Erythroblast (primary cell): ENCODE measurements at regions not wholly inside any gene's neighbourhood (a gene's known extent, or its start where the extent isn't known, plus 50 kb on each side); places are given as distances from the start of the nearest gene placed in this dataset.
A peak's percentile ranks its signal among the peaks of the same experiment; 100 is the strongest.
"Not testable (repeated sequence)": the region's sequence is repeated elsewhere in the genome, so short reads cannot be mapped to it uniquely, and the experiment has no call there.

Experiments used
- DNase-seq, 2 experiments: peaks; one replicate each; lab custom pipeline; 2025; lab: John Stamatoyannopoulos, UW
- GATA1 ChIP-seq: IDR thresholded peaks from 2 replicates; pipeline ENCODE4 v1.6.1; 2011; ENCODE audit warnings: low read depth, mild to moderate bottlenecking, control low read depth, low read length, moderate library complexity
- POLR2A ChIP-seq: IDR thresholded peaks from 2 replicates; pipeline ENCODE4 v1.6.1; 2011; ENCODE audit warnings: mild to moderate bottlenecking, low read length

- TF ChIP-seq GATA1: no peak
- TF ChIP-seq POLR2A: no peak
- DNase-seq: no peak
These were observed 620.8 kb upstream of the NR3C2 start for GRCh38 chr4:149062997-149063396.

GRCh38 chr4:149057594-149057993, 615.4 kb upstream of the NR3C2 start:
- TF ChIP-seq POLR2A (no peak), GATA1 (no peak)
- DNase-seq: no peak

- DNase-seq: no peak
- TF ChIP-seq GATA1 (no peak), POLR2A (no peak)
These were observed 614.4 kb upstream of the NR3C2 start for GRCh38 chr4:149056615-149057014.

- TF ChIP-seq GATA1 (no peak), POLR2A (no peak)
- DNase-seq: no peak
These were observed 613.4 kb upstream of the NR3C2 start for GRCh38 chr4:149055624-149056023.

GRCh38 chr4:149050840-149051239, 608.6 kb upstream of the NR3C2 start:
- TF ChIP-seq POLR2A (no peak), GATA1 (no peak)
- DNase-seq: no peak

- TF ChIP-seq GATA1 (no peak), POLR2A (no peak)
- no peak for DNase-seq
These were observed 606.4 kb upstream of the NR3C2 start for GRCh38 chr4:149048451-149049143.

- no peak for DNase-seq
- TF ChIP-seq POLR2A (no peak), GATA1 (no peak)
These were observed 605.2 kb upstream of the NR3C2 start for GRCh38 chr4:149047368-149047767.

GRCh38 chr4:149045731-149046130, 603.5 kb upstream of the NR3C2 start:
- DNase-seq: no peak
- TF ChIP-seq GATA1 (no peak), POLR2A (no peak)

GRCh38 chr4:149039786-149040185, 597.6 kb upstream of the NR3C2 start:
- DNase-seq: not testable (repeated sequence)

- DNase-seq: peak in 1 of 2 experiments; percentile 12
- no peak for TF ChIP-seq POLR2A
- no peak for TF ChIP-seq GATA1
These were observed 589.2 kb upstream of the NR3C2 start for GRCh38 chr4:149031399-149031798.

GRCh38 chr4:149029056-149029651, 586.9 kb upstream of the NR3C2 start:
- peak; percentile 9 to 23 for DNase-seq
- no peak for TF ChIP-seq GATA1
- TF ChIP-seq POLR2A: no peak

- TF ChIP-seq GATA1 (no peak), POLR2A (no peak)
- no peak for DNase-seq
These were observed 584.5 kb upstream of the NR3C2 start for GRCh38 chr4:149026696-149027095.

- DNase-seq: no peak
- no peak for TF ChIP-seq POLR2A
- TF ChIP-seq GATA1: no peak
These were observed 575.0 kb upstream of the NR3C2 start for GRCh38 chr4:149017002-149017734.

GRCh38 chr4:149009223-149009622, 567.0 kb upstream of the NR3C2 start:
- TF ChIP-seq POLR2A: no peak
- no peak for TF ChIP-seq GATA1
- no peak for DNase-seq
